HG03135 (cell line): ENCODE measurements at regions not wholly inside any gene's neighbourhood (a gene's known extent, or its start where the extent isn't known, plus 50 kb on each side); places are given as distances from the start of the nearest gene placed in this dataset.

Experiments used
- ATAC-seq: cut with Tn5 transposase; IDR thresholded peaks from one replicate; pipeline ENCODE4 v1.9.1; 2021; ENCODE audit warnings: mild to moderate bottlenecking, moderate library complexity; ENCODE audit not compliant: unreplicated experiment

- ATAC-seq, result no peak
Observed at GRCh38 chr6:71395731-71396409, 107.3 kb downstream of the OGFRL1 start.

- ATAC-seq, result no peak
Observed at GRCh38 chr6:71396410-71396801, 107.8 kb downstream of the OGFRL1 start.

GRCh38 chr6:71399279-71399678, 110.7 kb downstream of the OGFRL1 start:
- no peak for ATAC-seq

- no peak for ATAC-seq
Observed at GRCh38 chr6:71400852-71401251, 112.2 kb downstream of the OGFRL1 start.

- peak; percentile 55 for ATAC-seq
Observed at GRCh38 chr6:71402096-71402495, 113.5 kb downstream of the OGFRL1 start.

GRCh38 chr6:71403422-71404134, 115.0 kb downstream of the OGFRL1 start:
- ATAC-seq, result no peak

GRCh38 chr6:71404145-71404966, 115.7 kb downstream of the OGFRL1 start:
- ATAC-seq, result no peak

- ATAC-seq, result no peak
Observed at GRCh38 chr6:71404967-71405278, 116.3 kb downstream of the OGFRL1 start.

- ATAC-seq, result no peak
Observed at GRCh38 chr6:71405416-71405815, 116.8 kb downstream of the OGFRL1 start.

- ATAC-seq, result no peak
Observed at GRCh38 chr6:71406865-71407860, 118.6 kb downstream of the OGFRL1 start.

GRCh38 chr6:71408787-71409723, 120.4 kb downstream of the OGFRL1 start:
- no peak for ATAC-seq

GRCh38 chr6:71410164-71410566, 121.6 kb downstream of the OGFRL1 start:
- no peak for ATAC-seq

GRCh38 chr6:71410681-71411080, 122.1 kb downstream of the OGFRL1 start:
- no peak for ATAC-seq

GRCh38 chr6:71411882-71412281, 123.3 kb downstream of the OGFRL1 start:
- no peak for ATAC-seq

- ATAC-seq, result no peak
Observed at GRCh38 chr6:71412559-71413140, 124.0 kb downstream of the OGFRL1 start.

GRCh38 chr6:71414486-71414885, 125.9 kb downstream of the OGFRL1 start:
- no peak for ATAC-seq

GRCh38 chr6:71419217-71420094, 130.8 kb downstream of the OGFRL1 start:
- no peak for ATAC-seq

GRCh38 chr6:71420095-71420692, 131.6 kb downstream of the OGFRL1 start:
- peak; percentile 42 for ATAC-seq
